ENCODE measurements at regions not wholly inside any gene's neighbourhood (a gene's known extent, or its start where the extent isn't known, plus 50 kb on each side); places are given as distances from the start of the nearest gene placed in this dataset.

DNA sequence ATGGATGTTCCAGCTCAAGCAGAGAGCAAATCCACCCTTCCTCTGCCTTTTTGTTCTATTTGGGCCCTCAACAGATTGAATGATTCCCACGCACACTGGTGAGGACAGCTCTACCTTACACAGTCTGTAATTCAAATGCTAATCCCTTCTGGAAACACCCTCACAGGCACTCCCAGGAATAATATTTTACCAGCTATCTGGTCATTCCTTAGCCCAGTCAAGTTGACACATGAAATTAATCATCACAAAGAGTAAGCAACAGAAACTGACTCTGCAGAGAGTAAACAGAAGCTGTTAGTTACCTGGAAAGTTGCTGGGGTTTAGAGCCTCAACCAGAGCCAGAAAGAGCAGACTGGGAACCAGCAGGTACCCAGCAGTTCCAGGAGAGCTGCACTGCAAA lies 75.5 kb upstream of the MMP2 start:
- no peak for TF ChIP-seq POLR2A (IDR thresholded peaks at IDR 0.05; ENCODE audit: low read depth, low read length)
- TF ChIP-seq EZH2 (IDR thresholded peaks at IDR 0.05; ENCODE audit: borderline replicate concordance, low read depth, low read length, severe bottlenecking), result no peak
- TF ChIP-seq, protein P1, sequence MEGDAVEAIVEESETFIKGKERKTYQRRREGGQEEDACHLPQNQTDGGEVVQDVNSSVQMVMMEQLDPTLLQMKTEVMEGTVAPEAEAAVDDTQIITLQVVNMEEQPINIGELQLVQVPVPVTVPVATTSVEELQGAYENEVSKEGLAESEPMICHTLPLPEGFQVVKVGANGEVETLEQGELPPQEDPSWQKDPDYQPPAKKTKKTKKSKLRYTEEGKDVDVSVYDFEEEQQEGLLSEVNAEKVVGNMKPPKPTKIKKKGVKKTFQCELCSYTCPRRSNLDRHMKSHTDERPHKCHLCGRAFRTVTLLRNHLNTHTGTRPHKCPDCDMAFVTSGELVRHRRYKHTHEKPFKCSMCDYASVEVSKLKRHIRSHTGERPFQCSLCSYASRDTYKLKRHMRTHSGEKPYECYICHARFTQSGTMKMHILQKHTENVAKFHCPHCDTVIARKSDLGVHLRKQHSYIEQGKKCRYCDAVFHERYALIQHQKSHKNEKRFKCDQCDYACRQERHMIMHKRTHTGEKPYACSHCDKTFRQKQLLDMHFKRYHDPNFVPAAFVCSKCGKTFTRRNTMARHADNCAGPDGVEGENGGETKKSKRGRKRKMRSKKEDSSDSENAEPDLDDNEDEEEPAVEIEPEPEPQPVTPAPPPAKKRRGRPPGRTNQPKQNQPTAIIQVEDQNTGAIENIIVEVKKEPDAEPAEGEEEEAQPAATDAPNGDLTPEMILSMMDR (IDR thresholded peaks at IDR 0.05; ENCODE audit: extremely low read depth in 1 of 2, insufficient read depth in 1 of 2, low read depth in 1 of 2, low read length in 2 of 2), result no peak
- TF ChIP-seq, protein P2, sequence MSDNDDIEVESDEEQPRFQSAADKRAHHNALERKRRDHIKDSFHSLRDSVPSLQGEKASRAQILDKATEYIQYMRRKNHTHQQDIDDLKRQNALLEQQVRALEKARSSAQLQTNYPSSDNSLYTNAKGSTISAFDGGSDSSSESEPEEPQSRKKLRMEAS (IDR thresholded peaks at IDR 0.05; ENCODE audit: insufficient read depth, insufficient read length), result no peak
- no peak for TF ChIP-seq POLR2AphosphoS5 (IDR thresholded peaks at IDR 0.05; ENCODE audit: insufficient read depth, low read depth, low read length)
- no peak for TF ChIP-seq JUN (IDR thresholded peaks at IDR 0.05; ENCODE audit: borderline replicate concordance, insufficient read depth, insufficient read length, low read depth)
- no peak for TF ChIP-seq MYC (IDR thresholded peaks at IDR 0.05; ENCODE audit: low read depth, low read length)
